IMR-90 (cell line): ENCODE measurements at regions not wholly inside any gene's neighbourhood (a gene's known extent, or its start where the extent isn't known, plus 50 kb on each side); places are given as distances from the start of the nearest gene placed in this dataset.

ENCODE experiments used
- ATAC-seq: fragments of 200-7000 bp; cut with Tn5 transposase; 2 replicates; pipeline ENCODE4 v1.9.1; 2020; ENCODE audit warnings: low read depth, mild to moderate bottlenecking, moderate library complexity
- BruUV-seq: library from RNA; stranded (reverse); fragments of 400-500 nt; replicated peaks from 2 replicates; lab custom pipeline; 2021; lab: Mats Ljungman, UMichigan
- CTCF ChIA-PET: fragments of 300-600 bp; formaldehyde crosslinking; extraction: SDS; loops from one replicate; lab custom pipeline; 2021; ENCODE audit warnings: antibody characterized with exemption; lab: Yijun Ruan, JAX
- POLR2A ChIA-PET: fragments of 300-600 bp; sonication (Branson Sonifier 250); formaldehyde crosslinking; loops from one replicate; lab custom pipeline; 2022; ENCODE audit warnings: antibody characterized with exemption; ENCODE audit not compliant: unreplicated experiment; lab: Charles Lee
- DNase-seq: peaks from one replicate; pipeline ENCODE4 v3.0.0; 2013
- H2AFZ ChIP-seq: replicated peaks from 2 replicates; pipeline ENCODE3; 2013; ENCODE audit warnings: low read length, mild to moderate bottlenecking; ENCODE audit not compliant: poor library complexity
- H2AK5ac ChIP-seq: 2 replicates; pipeline ENCODE4 v1.6.1; 2013; ENCODE audit warnings: low read depth, low read length, inconsistent platforms
- H2AK9ac ChIP-seq: replicated peaks from 2 replicates; pipeline ENCODE3; 2013; ENCODE audit warnings: mild to moderate bottlenecking, low read depth, low read length, moderate library complexity; ENCODE audit not compliant: poor library complexity
- H2BK120ac ChIP-seq: 2 replicates; pipeline ENCODE4 v1.6.1; 2013; ENCODE audit warnings: low read depth, low read length, inconsistent platforms
- H2BK15ac ChIP-seq: 3 replicates; pipeline ENCODE4 v1.6.1; 2013; ENCODE audit warnings: low read depth, low read length, inconsistent platforms
- H2BK20ac ChIP-seq: 2 replicates; pipeline ENCODE4 v1.6.1; 2013; ENCODE audit warnings: low read depth, mild to moderate bottlenecking, inconsistent platforms, low read length, moderate library complexity
- H2BK5ac ChIP-seq: 2 replicates; pipeline ENCODE4 v1.6.1; 2013; ENCODE audit warnings: mild to moderate bottlenecking, low read depth, low read length, inconsistent platforms; ENCODE audit not compliant: poor library complexity, severe bottlenecking
- H3K14ac ChIP-seq: replicated peaks from 2 replicates; pipeline ENCODE4 v1.6.1; 2013; ENCODE audit warnings: low read depth, low read length, inconsistent platforms
- H3K18ac ChIP-seq: 2 replicates; pipeline ENCODE4 v1.6.1; 2013; ENCODE audit warnings: low read depth, low read length, control low read depth
- H3K23ac ChIP-seq: 2 replicates; pipeline ENCODE4 v1.6.1; 2013; ENCODE audit warnings: low read depth, low read length, inconsistent platforms
- H3K27ac ChIP-seq: 2 replicates; pipeline ENCODE4 v1.5.1; 2013; ENCODE audit warnings: mild to moderate bottlenecking, control low read depth, low read length; ENCODE audit not compliant: insufficient read depth
- H3K27me3 ChIP-seq: 2 replicates; pipeline ENCODE4 v1.6.1; 2013; ENCODE audit warnings: low read length; ENCODE audit not compliant: control insufficient read depth, insufficient read depth
- H3K36me3 ChIP-seq: 2 replicates; pipeline ENCODE4 v1.6.1; 2013; ENCODE audit warnings: low read length, mixed read lengths; ENCODE audit not compliant: control insufficient read depth, insufficient read depth
- H3K4ac ChIP-seq: 2 replicates; pipeline ENCODE4 v1.6.1; 2013; ENCODE audit warnings: low read depth, low read length, inconsistent platforms
- H3K4me1 ChIP-seq: 2 replicates; pipeline ENCODE4 v1.6.1; 2013; ENCODE audit warnings: low read length, mixed read lengths; ENCODE audit not compliant: control insufficient read depth, insufficient read depth
- H3K4me2 ChIP-seq: 2 replicates; pipeline ENCODE4 v1.6.1; 2013; ENCODE audit warnings: low read depth, mild to moderate bottlenecking, control low read depth, low read length, moderate library complexity
- H3K4me3 ChIP-seq: 2 replicates; pipeline ENCODE4 v1.5.1; 2013; ENCODE audit warnings: low read depth, mild to moderate bottlenecking, control low read depth, low read length, moderate library complexity; ENCODE audit not compliant: insufficient read depth
- H3K56ac ChIP-seq: 2 replicates; pipeline ENCODE4 v1.6.1; 2013; ENCODE audit warnings: low read length, inconsistent platforms; ENCODE audit not compliant: insufficient read depth; ENCODE audit errors: extremely low read depth
- H3K79me1 ChIP-seq, 2 experiments: 2 replicates each; pipeline ENCODE4 v1.6.1; 2013; ENCODE audit warnings: low read length in 2 of 2, inconsistent platforms in 1 of 2, low read depth in 1 of 2
- H3K9ac ChIP-seq: 2 replicates; pipeline ENCODE4 v1.6.1; 2013; ENCODE audit warnings: low read depth, low read length, control low read depth
- H3K9me1 ChIP-seq: 2 replicates; pipeline ENCODE4 v1.6.1; 2013; ENCODE audit warnings: low read length, inconsistent platforms; ENCODE audit not compliant: insufficient read depth
- H3K9me3 ChIP-seq: 2 replicates; pipeline ENCODE4 v1.6.1; 2013; ENCODE audit warnings: low read length; ENCODE audit not compliant: control insufficient read depth, insufficient read depth
- H4K20me1 ChIP-seq: 2 replicates; pipeline ENCODE4 v1.6.1; 2013; ENCODE audit warnings: low read length, inconsistent platforms; ENCODE audit not compliant: insufficient read depth
- H4K5ac ChIP-seq: 2 replicates; pipeline ENCODE4 v1.6.1; 2013; ENCODE audit warnings: mild to moderate bottlenecking, low read depth, low read length, control low read depth
- H4K8ac ChIP-seq, 2 experiments: 2 replicates each; pipeline ENCODE4 v1.6.1; 2013; ENCODE audit warnings: low read depth in 2 of 2, low read length in 2 of 2, control low read depth in 1 of 2, inconsistent platforms in 1 of 2
- H4K91ac ChIP-seq: 2 replicates; pipeline ENCODE4 v1.6.1; 2013; ENCODE audit warnings: low read depth, low read length, inconsistent platforms; ENCODE audit not compliant: insufficient read depth
- CEBPB ChIP-seq: IDR thresholded peaks from 2 replicates; pipeline ENCODE4 v1.6.1; 2012; ENCODE audit warnings: low read depth, low read length, improper control_type of control experiment
- MAZ ChIP-seq: IDR thresholded peaks from 2 replicates; pipeline ENCODE4 v1.6.1; 2012; ENCODE audit warnings: low read depth, mild to moderate bottlenecking, low read length, improper control_type of control experiment, moderate library complexity, borderline replicate concordance
- NFE2L2 ChIP-seq: fragments of 150-350 bp; IDR thresholded peaks from 2 replicates; pipeline ENCODE4 v1.6.1; 2016; ENCODE audit warnings: low read depth, mild to moderate bottlenecking, low read length
- POLR2A ChIP-seq: IDR thresholded peaks from 2 replicates; pipeline ENCODE4 v1.6.1; 2012; ENCODE audit warnings: mild to moderate bottlenecking, low read depth, low read length
- RAD21 ChIP-seq: IDR thresholded peaks from 2 replicates; pipeline ENCODE4 v1.6.1; 2012; ENCODE audit warnings: low read length, improper control_type of control experiment
- USF2 ChIP-seq: fragments of 150-350 bp; IDR thresholded peaks from 2 replicates; pipeline ENCODE4 v1.6.1; 2017; ENCODE audit warnings: mild to moderate bottlenecking, antibody characterized with exemption, low read length, low read depth
- WGBS, 2 experiments: methylation state at CpG; one replicate each; pipeline versions ENCODE4 v1.1.5 to v1.1.7; 2013; ENCODE audit warnings: missing lambda C conversion rate in 2 of 2; ENCODE audit not compliant: insufficient read length in 1 of 2; ENCODE audit errors: extremely low coverage in 2 of 2; 5-methylcytosine and 5-hydroxymethylcytosine counted together
- dilution Hi-C: fragments of 300-500 bp; cut with HindIII; formaldehyde crosslinking; loops from one replicate; pipeline ENCODE4 v1.14.3; 2018; ENCODE audit warnings: low sequenced_read_pairs; ENCODE audit not compliant: unreplicated experiment
- in situ Hi-C: fragments of 300-500 bp; cut with MboI; formaldehyde crosslinking; loops from 3 replicates; pipeline ENCODE4 v1.14.3; 2019; ENCODE audit warnings: low sequenced_read_pairs, inconsistent platforms, mixed read lengths
- intact Hi-C: fragments of 100-400 bp; cut with micrococcal nuclease; formaldehyde crosslinking; loops from 2 replicates; pipeline ENCODE4 v1.10.0; 2022
- TF ChIP-seq, protein P1 (sequence below): fragments of 150-350 bp; IDR thresholded peaks from 2 replicates; pipeline ENCODE4 v1.6.1; 2016; ENCODE audit warnings: low read depth, mild to moderate bottlenecking, low read length, moderate library complexity, borderline replicate concordance

DNA sequence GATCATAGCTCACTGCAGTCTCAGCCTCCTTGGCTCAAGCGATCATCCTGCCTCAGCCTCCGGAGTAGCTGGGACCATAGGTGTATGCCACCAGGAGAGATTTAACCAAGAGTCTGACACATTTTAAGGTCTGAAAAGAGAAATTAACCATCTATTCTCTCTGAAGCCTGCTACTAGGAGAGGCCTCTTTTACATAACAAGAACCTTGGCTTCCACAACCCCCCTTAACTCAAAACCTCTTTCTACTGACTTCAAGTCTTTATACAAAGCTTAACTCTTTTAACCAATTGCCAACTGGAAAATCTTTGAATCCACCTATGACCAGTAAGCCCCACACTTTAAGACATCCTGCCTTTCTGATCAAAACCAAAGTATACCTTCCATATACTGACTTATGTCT, 279.9 kb upstream of the CELF4 start:
- H3K9me1 ChIP-seq = no peaks in the 10 kb centered on the region
- ChIA-PET CTCF (no interaction called here), POLR2A (no interaction called here)
- no peak overlapping the region for H2BK20ac ChIP-seq
- H2AK5ac ChIP-seq = no peak overlapping the region
- H2BK5ac ChIP-seq = no peak overlapping the region
- dilution Hi-C loops = no loop called here
- no peak overlapping the region for H2AK9ac ChIP-seq
- no peak overlapping the region for H3K4me2 ChIP-seq
- no peak overlapping the region for H4K91ac ChIP-seq
- no TSS peak for BruUV-seq
- no peak overlapping the region for H3K56ac ChIP-seq
- no peak overlapping the region for H3K23ac ChIP-seq
- no peaks in the 10 kb centered on the region for H4K20me1 ChIP-seq
- no peaks in the 10 kb centered on the region for H3K4me1 ChIP-seq
- H3K9ac ChIP-seq = no peak overlapping the region
- H3K27me3 ChIP-seq = no peaks in the 10 kb centered on the region
- H3K4ac ChIP-seq = no peak overlapping the region
- H3K14ac ChIP-seq = no peak overlapping the region
- H2BK120ac ChIP-seq = no peak overlapping the region
- H3K27ac ChIP-seq = no peak overlapping the region
- H3K9me3 ChIP-seq = peaks cover 11% of the 10 kb centered on the region
- intact Hi-C loops = no loop called here
- H2AFZ ChIP-seq = no peak overlapping the region
- H3K18ac ChIP-seq = no peak overlapping the region
- H4K8ac ChIP-seq = no peak overlapping the region
- H2BK15ac ChIP-seq = no peak overlapping the region
- in situ Hi-C loops = no loop called here
- no peaks in the 10 kb centered on the region for H3K79me1 ChIP-seq
- WGBS, 2 experiments = no CpG with 5 or more reads among the region's 2 CpGs
- H4K5ac ChIP-seq = no peak overlapping the region
- DNase-seq (no peak), ATAC-seq (no peak)
- H3K36me3 ChIP-seq = no peaks in the 10 kb centered on the region
- H3K4me3 ChIP-seq = no peak overlapping the region
- TF ChIP-seq POLR2A (no peak), CEBPB (no peak), USF2 (no peak), RAD21 (no peak), NFE2L2 (no peak), MAZ (no peak)
- TF ChIP-seq, protein P1, sequence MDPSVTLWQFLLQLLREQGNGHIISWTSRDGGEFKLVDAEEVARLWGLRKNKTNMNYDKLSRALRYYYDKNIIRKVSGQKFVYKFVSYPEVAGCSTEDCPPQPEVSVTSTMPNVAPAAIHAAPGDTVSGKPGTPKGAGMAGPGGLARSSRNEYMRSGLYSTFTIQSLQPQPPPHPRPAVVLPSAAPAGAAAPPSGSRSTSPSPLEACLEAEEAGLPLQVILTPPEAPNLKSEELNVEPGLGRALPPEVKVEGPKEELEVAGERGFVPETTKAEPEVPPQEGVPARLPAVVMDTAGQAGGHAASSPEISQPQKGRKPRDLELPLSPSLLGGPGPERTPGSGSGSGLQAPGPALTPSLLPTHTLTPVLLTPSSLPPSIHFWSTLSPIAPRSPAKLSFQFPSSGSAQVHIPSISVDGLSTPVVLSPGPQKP = no peak
